Common myeloid progenitor, CD34-positive (primary cell): ENCODE measurements at regions not wholly inside any gene's neighbourhood (a gene's known extent, or its start where the extent isn't known, plus 50 kb on each side); places are given as distances from the start of the nearest gene placed in this dataset.
"Not testable (repeated sequence)": the region's sequence is repeated elsewhere in the genome, so short reads cannot be mapped to it uniquely, and the experiment has no call there.

Experiments
- CTCF ChIA-PET: fragments of 350-600 bp; sonication (Branson Sonifier 250); formaldehyde crosslinking; loops from one replicate; lab custom pipeline; 2021; ENCODE audit warnings: antibody characterized with exemption; lab: Charles Lee
- POLR2A ChIA-PET: fragments of 350-600 bp; sonication (Branson Sonifier 250); formaldehyde crosslinking; loops from one replicate; lab custom pipeline; 2021; ENCODE audit warnings: antibody characterized with exemption; lab: Charles Lee
- DNase-seq, 3 donors: peaks; one replicate each; pipeline versions ENCODE4 v3.0.0 to v3.0.0-alpha.2; 2013
- H3K27ac ChIP-seq, 2 experiments: 1 replicate in 1 of 2; 2 replicates in 1 of 2; pipeline ENCODE4 v1.7.0; 2013; ENCODE audit warnings: inconsistent platforms in 2 of 2, low read length in 2 of 2, mild to moderate bottlenecking in 2 of 2, low read depth in 1 of 2, moderate library complexity in 1 of 2; ENCODE audit not compliant: severe bottlenecking in 2 of 2, insufficient read depth in 1 of 2, poor library complexity in 1 of 2
- H3K27me3 ChIP-seq, 5 experiments: replicated peaks in 2 of 5; 1 replicate in 3 of 5; 2 replicates in 2 of 5; pipeline versions ENCODE4 v1.6.1 to v1.7.0; 2013; ENCODE audit warnings: low read length in 4 of 5, mild to moderate bottlenecking in 2 of 5, moderate library complexity in 2 of 5, inconsistent platforms in 1 of 5; ENCODE audit not compliant: insufficient read depth in 5 of 5, control insufficient read depth in 4 of 5
- H3K36me3 ChIP-seq, 4 experiments: 1 replicate in 2 of 4; 2 replicates in 2 of 4; pipeline versions ENCODE4 v1.6.1 to v1.7.0; 2013; ENCODE audit warnings: low read length in 3 of 4, control low read depth in 1 of 4, mild to moderate bottlenecking in 1 of 4; ENCODE audit not compliant: control insufficient read depth in 4 of 4, insufficient read depth in 4 of 4
- H3K4me1 ChIP-seq, 4 experiments: 1 replicate in 3 of 4; 2 replicates in 1 of 4; pipeline versions ENCODE4 v1.6.1 to v1.7.1; 2013; ENCODE audit warnings: low read length in 3 of 4, mild to moderate bottlenecking in 3 of 4, control low read depth in 1 of 4, inconsistent platforms in 1 of 4, moderate library complexity in 1 of 4; ENCODE audit not compliant: control insufficient read depth in 4 of 4, insufficient read depth in 4 of 4; ENCODE audit errors: control extremely low read depth in 1 of 4
- H3K4me3 ChIP-seq, 7 experiments: 1 replicate in 4 of 7; 2 replicates in 3 of 7; pipeline versions ENCODE4 v1.5.1 to v1.7.0; 2013; ENCODE audit warnings: mild to moderate bottlenecking in 7 of 7, low read length in 6 of 7, moderate library complexity in 6 of 7, inconsistent platforms in 2 of 7, low read depth in 2 of 7, control low read depth in 1 of 7; ENCODE audit not compliant: insufficient read depth in 4 of 7, control insufficient read depth in 1 of 7; ENCODE audit errors: extremely low read depth in 1 of 7
- H3K9me3 ChIP-seq, 5 experiments: 1 replicate in 4 of 5; 2 replicates in 1 of 5; pipeline versions ENCODE4 v1.6.1 to v1.7.1; 2013; ENCODE audit warnings: low read length in 4 of 5, mild to moderate bottlenecking in 2 of 5, inconsistent platforms in 1 of 5, low read depth in 1 of 5, moderate library complexity in 1 of 5; ENCODE audit not compliant: control insufficient read depth in 4 of 5, insufficient read depth in 2 of 5; ENCODE audit errors: control extremely low read depth in 1 of 5
- WGBS: methylation state at CpG from one replicate; pipeline ENCODE4 v1.1.5; 2013; ENCODE audit not compliant: insufficient coverage; 5-methylcytosine and 5-hydroxymethylcytosine counted together

GRCh38 chr2:238719641-238720040, 128.2 kb upstream of the TWIST2 start:
- no peak for DNase-seq
- no peaks in the 10 kb centered on the region for H3K9me3 ChIP-seq
- H3K27ac ChIP-seq, result no peak overlapping the region
- WGBS, result 90% methylated on average over 8 of the region's 10 CpGs
- no peaks in the 10 kb centered on the region for H3K4me1 ChIP-seq
- CTCF ChIA-PET, result interaction anchor here (0.8 to 4.3 kb wide), 3 partner anchors 16 to 94 kb away, joined by 3 to 29 read pairs (median 9); no protein-coding TSS in a partner anchor
- H3K27me3 ChIP-seq, result peaks cover 0 to 29% (median 7%) of the 10 kb centered on the region in 5 experiments
- no peaks in the 10 kb centered on the region for H3K36me3 ChIP-seq
- H3K4me3 ChIP-seq, result no peak overlapping the region
- POLR2A ChIA-PET, result no interaction called here

GRCh38 chr2:238720232-238720672, 127.6 kb upstream of the TWIST2 start:
- 23% methylated on average over 14 of the region's 15 CpGs for WGBS
- no peak overlapping the region for H3K27ac ChIP-seq
- H3K4me1 ChIP-seq, result no peaks in the 10 kb centered on the region
- H3K4me3 ChIP-seq, result no peak overlapping the region
- H3K9me3 ChIP-seq, result no peaks in the 10 kb centered on the region
- ChIA-PET CTCF (interaction anchor here (0.8 to 4.3 kb wide), 4 partner anchors 15 to 94 kb away, joined by 3 to 29 read pairs (median 7); no protein-coding TSS in a partner anchor), POLR2A (no interaction called here)
- no peaks in the 10 kb centered on the region for H3K36me3 ChIP-seq
- DNase-seq, result peak; percentile 58 to 79 (median 74)
- H3K27me3 ChIP-seq, result peaks cover 0 to 27% (median 7%) of the 10 kb centered on the region in 5 experiments

GRCh38 chr2:238722181-238722580, 125.7 kb upstream of the TWIST2 start:
- 99% methylated on average over 14 of the region's 14 CpGs for WGBS
- H3K4me3 ChIP-seq, result no peak overlapping the region
- ChIA-PET CTCF (interaction anchor here (1.0 to 4.3 kb wide), 3 partner anchors 14 to 63 kb away, joined by 3 to 29 read pairs (median 4); no protein-coding TSS in a partner anchor), POLR2A (interaction anchor here (0.6 kb wide), 1 partner anchor 63 kb away, joined by 5 read pairs; no protein-coding TSS in a partner anchor)
- no peak for DNase-seq
- H3K27me3 ChIP-seq, result peaks cover 0 to 16% (median 2%) of the 10 kb centered on the region in 5 experiments
- H3K4me1 ChIP-seq, result no peaks in the 10 kb centered on the region
- H3K9me3 ChIP-seq, result peaks cover 0 to 8% (median 0%) of the 10 kb centered on the region in 5 experiments
- H3K36me3 ChIP-seq, result no peaks in the 10 kb centered on the region
- H3K27ac ChIP-seq, result no peak overlapping the region

GRCh38 chr2:238722883-238723282, 125.0 kb upstream of the TWIST2 start:
- H3K27ac ChIP-seq, result no peak overlapping the region
- no peaks in the 10 kb centered on the region for H3K4me1 ChIP-seq
- CTCF ChIA-PET, result interaction anchor here (1.0 to 4.3 kb wide), 3 partner anchors 15 to 62 kb away, joined by 3 to 29 read pairs (median 4); no protein-coding TSS in a partner anchor
- POLR2A ChIA-PET, result no interaction called here
- peaks cover 0 to 15% (median 2%) of the 10 kb centered on the region in 5 experiments for H3K27me3 ChIP-seq
- H3K36me3 ChIP-seq, result no peaks in the 10 kb centered on the region
- DNase-seq, result no peak
- 95% methylated on average over 15 of the region's 33 CpGs for WGBS
- peaks cover 0 to 8% (median 0%) of the 10 kb centered on the region in 5 experiments for H3K9me3 ChIP-seq
- H3K4me3 ChIP-seq, result no peak overlapping the region

- POLR2A ChIA-PET, H3K4me3 ChIP-seq, H3K36me3 ChIP-seq, H3K27ac ChIP-seq, DNase-seq, H3K4me1 ChIP-seq, H3K9me3 ChIP-seq, CTCF ChIA-PET: not testable (repeated sequence)
- peaks cover 0 to 15% (median 2%) of the 10 kb centered on the region in 5 experiments for H3K27me3 ChIP-seq
- WGBS, result 100% methylated on average over 1 of the region's 8 CpGs
Observed at GRCh38 chr2:238723740-238724320, 124.1 kb upstream of the TWIST2 start.

- peaks cover 0 to 8% (median 0%) of the 10 kb centered on the region in 5 experiments for H3K9me3 ChIP-seq
- 85% methylated on average over 8 of the region's 8 CpGs for WGBS
- H3K4me1 ChIP-seq, result no peaks in the 10 kb centered on the region
- ChIA-PET CTCF (no interaction called here), POLR2A (no interaction called here)
- DNase-seq, result no peak
- H3K4me3 ChIP-seq, result no peak overlapping the region
- H3K27me3 ChIP-seq, result peaks cover 0 to 13% (median 2%) of the 10 kb centered on the region in 5 experiments
- H3K27ac ChIP-seq, result no peak overlapping the region
- no peaks in the 10 kb centered on the region for H3K36me3 ChIP-seq
Observed at GRCh38 chr2:238724728-238725127, 123.2 kb upstream of the TWIST2 start.

- Histone ChIP-seq H3K4me3 (no peak overlapping the region), H3K36me3 (no peaks in the 10 kb centered on the region), H3K9me3 (peaks cover 0 to 8% (median 0%) of the 10 kb centered on the region in 5 experiments), H3K27me3 (peaks cover 0 to 13% (median 2%) of the 10 kb centered on the region in 5 experiments), H3K4me1 (no peaks in the 10 kb centered on the region), H3K27ac (no peak overlapping the region)
- ChIA-PET CTCF (no interaction called here), POLR2A (no interaction called here)
- no peak for DNase-seq
- 91% methylated on average over 4 of the region's 4 CpGs for WGBS
Observed at GRCh38 chr2:238725298-238725697, 122.6 kb upstream of the TWIST2 start.
